DOHH2 (cell line): ENCODE measurements at regions not wholly inside any gene's neighbourhood (a gene's known extent, or its start where the extent isn't known, plus 50 kb on each side); places are given as distances from the start of the nearest gene placed in this dataset.

Source experiments
- CTCF ChIP-seq: fragments of 200-600 bp; sonication (generic); IDR thresholded peaks from one replicate; pipeline ENCODE4 v1.5.1; 2014; ENCODE audit warnings: antibody characterized with exemption, mild to moderate bottlenecking, low read depth, low read length; ENCODE audit not compliant: poor library complexity, severe bottlenecking
- EZH2phosphoT487 ChIP-seq: fragments of 200-600 bp; sonication (generic); IDR thresholded peaks from 2 replicates; pipeline ENCODE4 v1.6.1; 2017; ENCODE audit warnings: borderline replicate concordance, mild to moderate bottlenecking, antibody characterized with exemption, low read length, moderate library complexity, mixed read lengths

GRCh38 chr7:47147213-47147631 is 434.7 kb downstream of the TNS3 start:
- TF ChIP-seq EZH2phosphoT487 (no peak), CTCF (no peak)
